GM10248 (cell line): ENCODE measurements at regions not wholly inside any gene's neighbourhood (a gene's known extent, or its start where the extent isn't known, plus 50 kb on each side); places are given as distances from the start of the nearest gene placed in this dataset.

Experiments used
- CTCF ChIA-PET: fragments of 300-600 bp; sonication (Branson Sonifier 250); formaldehyde crosslinking; extraction: SDS; loops from one replicate; lab custom pipeline; 2021; ENCODE audit warnings: antibody characterized with exemption; lab: Yijun Ruan, JAX
- POLR2A ChIA-PET: fragments of 350-650 bp; sonication (Branson Sonifier 250); formaldehyde crosslinking; extraction: SDS; loops from one replicate; lab custom pipeline; 2020; ENCODE audit warnings: antibody characterized with exemption; lab: Yijun Ruan, JAX
- DNase-seq: peaks from one replicate; pipeline ENCODE4 v3.0.0; 2012; ENCODE audit errors: extremely low spot score
- CTCF ChIP-seq: IDR thresholded peaks from 2 replicates; pipeline ENCODE4 v1.5.1; 2012; ENCODE audit warnings: mild to moderate bottlenecking, low read depth; ENCODE audit errors: extremely low read depth, missing control alignments, control extremely low read depth

GRCh38 chr7:36029311-36029710, 123.7 kb upstream of the EEPD1 start:
- no peak for DNase-seq
- TF ChIP-seq CTCF: no peak
- POLR2A ChIA-PET: no interaction called here
- CTCF ChIA-PET: interaction anchor here (1.3 to 1.6 kb wide), 2 partner anchors 8 to 10 kb away, joined by 4 to 5 read pairs; no protein-coding TSS in a partner anchor

- DNase-seq: no peak
- ChIA-PET CTCF (interaction anchor here (1.1 to 1.6 kb wide), 3 partner anchors 9 to 113 kb away, joined by 3 to 4 read pairs (median 4); no protein-coding TSS in a partner anchor), POLR2A (no interaction called here)
- no peak for TF ChIP-seq CTCF
These were observed 123.1 kb upstream of the EEPD1 start for GRCh38 chr7:36029853-36030515.

- no peak for TF ChIP-seq CTCF
- no peak for DNase-seq
- ChIA-PET POLR2A (no interaction called here), CTCF (interaction anchor here (1.0 kb wide), 2 partner anchors 20 to 259 kb away, joined by 3 read pairs; no protein-coding TSS in a partner anchor)
These were observed 120.7 kb upstream of the EEPD1 start for GRCh38 chr7:36032361-36032818.

- ChIA-PET CTCF (interaction anchor here (1.0 kb wide), 1 partner anchor 258 kb away, joined by 3 read pairs; no protein-coding TSS in a partner anchor), POLR2A (no interaction called here)
- TF ChIP-seq CTCF: no peak
- DNase-seq: no peak
These were observed 119.0 kb upstream of the EEPD1 start for GRCh38 chr7:36034020-36034419.

GRCh38 chr7:36035186-36035585, 117.9 kb upstream of the EEPD1 start:
- no peak for DNase-seq
- CTCF ChIA-PET: interaction anchor here (1.0 kb wide), 1 partner anchor 25 kb away, joined by 3 read pairs; no protein-coding TSS in a partner anchor
- POLR2A ChIA-PET: no interaction called here
- no peak for TF ChIP-seq CTCF

- TF ChIP-seq CTCF: no peak
- DNase-seq: no peak
These were observed 116.5 kb upstream of the EEPD1 start for GRCh38 chr7:36036590-36036989.

More at GRCh38 chr7:36036590-36036989, 116.5 kb upstream of the EEPD1 start:
- POLR2A ChIA-PET: no interaction called here
- CTCF ChIA-PET: interaction anchor here (0.8 to 1.1 kb wide), 3 partner anchors 15 to 248 kb away, joined by 3 read pairs; no protein-coding TSS in a partner anchor
